ENCODE measurements at regions not wholly inside any gene's neighbourhood (a gene's known extent, or its start where the extent isn't known, plus 50 kb on each side); places are given as distances from the start of the nearest gene placed in this dataset.

DNA sequence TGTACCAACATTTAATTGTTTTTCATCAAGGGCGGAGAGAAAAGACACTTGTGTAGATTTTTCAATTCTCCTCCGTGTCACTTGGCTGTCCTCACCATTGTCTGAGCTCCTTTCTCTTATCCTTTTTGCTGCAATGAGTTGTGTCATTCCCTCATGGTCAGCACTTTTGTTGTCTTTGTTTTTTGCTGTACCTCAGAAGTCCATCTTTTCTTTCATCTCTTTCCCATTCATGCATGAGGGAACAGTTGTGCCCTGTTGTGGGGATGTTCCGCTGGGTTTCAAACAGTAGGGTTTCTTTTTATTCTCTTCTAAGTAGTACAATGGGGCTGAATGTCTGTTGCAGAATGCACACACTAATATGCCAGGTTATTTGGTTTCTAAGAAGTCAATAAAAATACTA is 222.6 kb downstream of the TM9SF2 start:
- intact Hi-C loops (cut with DNase I; ENCODE audit: low total_unique reads), result no loop called here
- no peak for DNase-seq
- TF ChIP-seq EP300 (IDR thresholded peaks at IDR 0.05) (no peak), POLR2A (IDR thresholded peaks at IDR 0.05) (no peak), POLR2AphosphoS5 (IDR thresholded peaks at IDR 0.05) (no peak), CTCF (IDR thresholded peaks at IDR 0.05) (no peak)
- 78 to 91% (median 90%) methylated on average over 3 of the region's 3 CpGs for WGBS, 5 donors
- no peaks in the 10 kb centered on the region for H3K4me1 ChIP-seq
- no peaks in the 10 kb centered on the region for H3K27me3 ChIP-seq
- H3K9me3 ChIP-seq, result no peaks in the 10 kb centered on the region
- no peak overlapping the region for H3K4me3 ChIP-seq
- no peak overlapping the region for H3K27ac ChIP-seq
- H3K36me3 ChIP-seq, result no peaks in the 10 kb centered on the region

DNA sequence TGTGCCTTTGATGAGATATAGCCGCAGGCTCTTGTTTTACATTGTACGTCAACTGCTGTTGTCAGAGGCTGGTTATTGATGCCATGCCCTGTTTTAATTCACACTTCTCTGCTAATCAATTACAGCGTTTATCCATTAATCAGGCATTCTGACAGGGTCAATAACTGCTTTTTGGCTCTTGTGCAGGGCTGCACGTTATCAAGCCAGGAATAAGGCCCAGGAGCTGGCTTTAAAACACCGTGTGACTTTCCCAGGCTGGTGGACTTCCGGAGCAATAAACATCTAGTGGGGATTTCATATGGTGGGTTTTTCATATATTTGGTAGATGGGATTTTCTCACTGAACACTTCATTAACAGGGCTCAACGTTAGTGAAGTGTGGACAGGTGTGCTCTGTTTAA is 221.7 kb downstream of the TM9SF2 start:
- H3K4me3 ChIP-seq, result no peak overlapping the region
- H3K27ac ChIP-seq, result no peak overlapping the region
- intact Hi-C loops (cut with DNase I; ENCODE audit: low total_unique reads), result no loop called here
- DNase-seq, result peak in 1 of 2 donors; percentile 24
- no peaks in the 10 kb centered on the region for H3K36me3 ChIP-seq
- TF ChIP-seq EP300 (IDR thresholded peaks at IDR 0.05), result no peak
- no peak for TF ChIP-seq POLR2A (IDR thresholded peaks at IDR 0.05)
- TF ChIP-seq CTCF (IDR thresholded peaks at IDR 0.05), result no peak
- TF ChIP-seq POLR2AphosphoS5 (IDR thresholded peaks at IDR 0.05), result no peak
- H3K9me3 ChIP-seq, result no peaks in the 10 kb centered on the region
- H3K27me3 ChIP-seq, result no peaks in the 10 kb centered on the region
- H3K4me1 ChIP-seq, result no peaks in the 10 kb centered on the region
- WGBS, 5 donors, result 55 to 68% (median 66%) methylated on average over 7 of the region's 7 CpGs

GRCh38 chr13:99722338-99722818 is 221.1 kb downstream of the TM9SF2 start:
- Histone ChIP-seq H3K36me3 (no peaks in the 10 kb centered on the region), H3K9me3 (no peaks in the 10 kb centered on the region), H3K27ac (no peak overlapping the region), H3K4me3 (no peak overlapping the region), H3K4me1 (no peaks in the 10 kb centered on the region), H3K27me3 (no peaks in the 10 kb centered on the region)
- 85 to 95% (median 91%) methylated on average over 3 of the region's 3 CpGs for WGBS, 5 donors
- no peak for TF ChIP-seq POLR2A (IDR thresholded peaks at IDR 0.05)
- no peak for TF ChIP-seq CTCF (IDR thresholded peaks at IDR 0.05)
- TF ChIP-seq POLR2AphosphoS5 (IDR thresholded peaks at IDR 0.05), result no peak
- no peak for TF ChIP-seq EP300 (IDR thresholded peaks at IDR 0.05)
- no peak for DNase-seq
- intact Hi-C loops (cut with DNase I; ENCODE audit: low total_unique reads), result no loop called here

GRCh38 chr13:99721606-99722337 is 220.5 kb downstream of the TM9SF2 start:
- TF ChIP-seq EP300 (IDR thresholded peaks at IDR 0.05) (no peak), CTCF (IDR thresholded peaks at IDR 0.05) (no peak), POLR2A (IDR thresholded peaks at IDR 0.05) (no peak), POLR2AphosphoS5 (IDR thresholded peaks at IDR 0.05) (no peak)
- no peaks in the 10 kb centered on the region for H3K27me3 ChIP-seq
- H3K4me3 ChIP-seq, result no peak overlapping the region
- H3K36me3 ChIP-seq, result no peaks in the 10 kb centered on the region
- H3K4me1 ChIP-seq, result no peaks in the 10 kb centered on the region
- H3K27ac ChIP-seq, result no peak overlapping the region
- WGBS, 5 donors, result 85 to 89% (median 85%) methylated on average over 4 of the region's 4 CpGs
- intact Hi-C loops (cut with DNase I; ENCODE audit: low total_unique reads), result no loop called here
- H3K9me3 ChIP-seq, result no peaks in the 10 kb centered on the region
- peak in 1 of 2 donors; percentile 9 for DNase-seq
